ENCODE measurements at regions not wholly inside any gene's neighbourhood (a gene's known extent, or its start where the extent isn't known, plus 50 kb on each side); places are given as distances from the start of the nearest gene placed in this dataset.

DNA sequence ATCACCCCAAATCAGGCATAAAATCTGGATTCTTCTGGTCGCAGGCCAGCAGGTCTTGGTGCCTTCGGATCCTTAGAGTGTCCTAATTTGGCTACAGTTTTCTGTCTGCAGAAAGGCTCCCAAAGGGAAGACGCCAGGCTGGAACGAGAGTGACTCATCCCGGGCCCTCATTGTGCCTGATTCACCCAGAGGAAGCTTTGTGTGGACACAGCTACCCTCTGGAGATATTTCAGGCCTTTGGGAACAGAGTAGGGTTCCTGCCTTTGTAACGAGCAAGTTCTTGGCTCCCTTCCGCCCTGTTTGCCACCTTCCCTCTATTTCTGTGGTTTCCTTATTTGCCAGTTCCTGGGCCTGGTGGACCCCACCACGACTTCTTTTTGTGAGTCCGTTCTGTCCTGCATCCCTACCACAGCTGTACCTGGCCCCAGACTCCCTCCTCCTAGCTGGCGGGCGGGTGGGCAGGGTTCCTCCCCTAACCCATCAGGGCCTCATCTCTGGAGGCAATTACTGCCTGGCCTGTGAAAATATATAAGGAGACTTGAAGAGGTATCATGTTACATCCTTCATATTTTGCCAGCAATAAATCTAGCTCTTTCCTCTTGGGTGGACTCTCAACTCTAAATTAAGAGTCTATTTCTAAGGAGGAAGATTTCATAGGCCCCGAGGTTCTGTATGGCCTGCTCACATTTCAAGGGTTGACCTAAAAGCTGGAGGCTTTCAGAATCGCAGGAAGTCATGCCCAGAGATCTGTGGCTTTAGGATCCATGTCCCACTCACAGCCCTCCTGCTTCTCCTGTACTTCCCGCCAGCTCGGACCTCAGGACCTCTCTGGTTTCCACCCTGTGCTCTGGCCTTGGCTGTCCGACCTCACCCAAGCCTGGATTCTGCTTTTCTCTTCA is 219.2 kb upstream of the ZNF32 start:
- FAIRE-seq (no peak), DNase-seq (ENCODE audit: low read depth in 1 of 2, low spot score in 2 of 2) (peak in 1 of 2 experiments; percentile 22)
- H4K5ac ChIP-seq (ENCODE audit: insufficient read length, low read depth, low read length) = no peak overlapping the region
- H3K14ac ChIP-seq (ENCODE audit: insufficient read length) = no peak overlapping the region
- no peak overlapping the region for H3K27ac ChIP-seq (ENCODE audit: low read depth, low read length)
- no peak overlapping the region for H2BK120ac ChIP-seq (replicated peaks; ENCODE audit: low read depth, low read length)
- no peaks in the 10 kb centered on the region for H3K79me2 ChIP-seq (ENCODE audit: control insufficient read depth in 1 of 2, insufficient read depth in 2 of 2, low read length in 2 of 2)
- H2BK5ac ChIP-seq (ENCODE audit: low read depth, low read length) = no peak overlapping the region
- no peak overlapping the region for H2BK12ac ChIP-seq (ENCODE audit: low read depth, low read length)
- H4K91ac ChIP-seq (replicated peaks; ENCODE audit: insufficient read length, low read length) = no peak overlapping the region
- no peak overlapping the region for H2BK20ac ChIP-seq (ENCODE audit: low read length)
- H4K20me1 ChIP-seq (replicated peaks in 1 of 2; ENCODE audit: control insufficient read depth in 1 of 2, insufficient read depth in 2 of 2, low read length in 2 of 2) = no peaks in the 10 kb centered on the region
- no peak overlapping the region for H3K56ac ChIP-seq (replicated peaks; ENCODE audit: insufficient read length, low read depth, low read length)
- no peak overlapping the region for H2AK5ac ChIP-seq (ENCODE audit: low read depth, low read length)
- CTCF ChIA-PET (ENCODE audit: partially characterized antibody) = interaction anchor here (1.7 kb wide), 1 partner anchor 18 kb away, joined by 4 read pairs; no protein-coding TSS in a partner anchor
- H3K23ac ChIP-seq (ENCODE audit: insufficient read length) = no peak overlapping the region
- H3K18ac ChIP-seq (ENCODE audit: extremely low read depth, low read length) = no peak overlapping the region
- H4K8ac ChIP-seq (ENCODE audit: extremely low read depth, insufficient read depth, low read length) = no peak overlapping the region
- WGBS, 2 experiments (ENCODE audit: extremely low coverage in 1 of 2, insufficient coverage in 1 of 2, insufficient read length in 1 of 2, insufficient replicate concordance in 2 of 2, low coverage in 1 of 2, low lambda C conversion rate in 2 of 2, missing lambda C conversion rate in 1 of 2) = 90% methylated on average over 16 of the region's 16 CpGs; no CpG with 5 or more reads in 1 of the 2 experiments
- H3K4me1 ChIP-seq (replicated peaks in 1 of 4; ENCODE audit: control insufficient read depth in 3 of 4, insufficient read depth in 4 of 4, low read length in 3 of 4) = no peaks in the 10 kb centered on the region; a peak in 1 of 7 replicates
- H2AFZ ChIP-seq (ENCODE audit: low read length) = no peak overlapping the region
- no peaks in the 10 kb centered on the region for H3K79me1 ChIP-seq (ENCODE audit: low read depth, low read length)
- H3K4me3 ChIP-seq (ENCODE audit: extremely low read depth in 1 of 4, insufficient read depth in 2 of 4, low read depth in 3 of 4, low read length in 4 of 4) = no peak overlapping the region
- H3K23me2 ChIP-seq (ENCODE audit: low read depth, low read length) = no peaks in the 10 kb centered on the region
- H3K36me3 ChIP-seq (ENCODE audit: control insufficient read depth in 2 of 4, insufficient read depth in 4 of 4, low read length in 3 of 4) = no peaks in the 10 kb centered on the region
- no peak overlapping the region for H3K4me2 ChIP-seq (ENCODE audit: insufficient read depth in 1 of 2, low read depth in 2 of 2, low read length in 2 of 2)
- no peak overlapping the region for H3K4ac ChIP-seq (replicated peaks; ENCODE audit: insufficient read length, low read depth, low read length)
- H3K27me3 ChIP-seq (replicated peaks in 1 of 4; ENCODE audit: control insufficient read depth in 3 of 4, extremely low read depth in 1 of 4, insufficient read depth in 3 of 4, low read length in 3 of 4) = no peaks in the 10 kb centered on the region
- H2BK15ac ChIP-seq (ENCODE audit: low read length) = no peak overlapping the region
- no peaks in the 10 kb centered on the region for H3K9me3 ChIP-seq (ENCODE audit: insufficient read depth in 2 of 2, low read depth in 1 of 2, low read length in 1 of 2)
- POLR2A ChIA-PET (ENCODE audit: partially characterized antibody) = interaction anchor here (1.2 kb wide), 1 partner anchor 63 kb away, joined by 3 read pairs; no protein-coding TSS in a partner anchor
- no peak overlapping the region for H3K9ac ChIP-seq (replicated peaks in 1 of 4; ENCODE audit: extremely low read depth in 1 of 4, low read depth in 3 of 4, low read length in 3 of 4)
- TF ChIP-seq, protein P1, sequence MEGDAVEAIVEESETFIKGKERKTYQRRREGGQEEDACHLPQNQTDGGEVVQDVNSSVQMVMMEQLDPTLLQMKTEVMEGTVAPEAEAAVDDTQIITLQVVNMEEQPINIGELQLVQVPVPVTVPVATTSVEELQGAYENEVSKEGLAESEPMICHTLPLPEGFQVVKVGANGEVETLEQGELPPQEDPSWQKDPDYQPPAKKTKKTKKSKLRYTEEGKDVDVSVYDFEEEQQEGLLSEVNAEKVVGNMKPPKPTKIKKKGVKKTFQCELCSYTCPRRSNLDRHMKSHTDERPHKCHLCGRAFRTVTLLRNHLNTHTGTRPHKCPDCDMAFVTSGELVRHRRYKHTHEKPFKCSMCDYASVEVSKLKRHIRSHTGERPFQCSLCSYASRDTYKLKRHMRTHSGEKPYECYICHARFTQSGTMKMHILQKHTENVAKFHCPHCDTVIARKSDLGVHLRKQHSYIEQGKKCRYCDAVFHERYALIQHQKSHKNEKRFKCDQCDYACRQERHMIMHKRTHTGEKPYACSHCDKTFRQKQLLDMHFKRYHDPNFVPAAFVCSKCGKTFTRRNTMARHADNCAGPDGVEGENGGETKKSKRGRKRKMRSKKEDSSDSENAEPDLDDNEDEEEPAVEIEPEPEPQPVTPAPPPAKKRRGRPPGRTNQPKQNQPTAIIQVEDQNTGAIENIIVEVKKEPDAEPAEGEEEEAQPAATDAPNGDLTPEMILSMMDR (IDR thresholded peaks at IDR 0.05; ENCODE audit: control extremely low read depth in 1 of 3, insufficient read depth in 1 of 3, low read depth in 1 of 3, low read length in 3 of 3) = no peak
- TF ChIP-seq ZNF274 (IDR thresholded peaks at IDR 0.05; ENCODE audit: borderline replicate concordance, extremely low read depth, low read length) (no peak), BACH1 (IDR thresholded peaks at IDR 0.05; ENCODE audit: low read length) (no peak), SIX5 (IDR thresholded peaks at IDR 0.05; ENCODE audit: low read depth, low read length) (no peak), BCL11A (IDR thresholded peaks at IDR 0.05; ENCODE audit: low read depth in 2 of 2, low read length in 2 of 2) (no peak), TEAD4 (IDR thresholded peaks at IDR 0.05; ENCODE audit: low read depth, low read length) (no peak), NANOG (IDR thresholded peaks at IDR 0.05; ENCODE audit: insufficient read depth, low read depth, low read length, poor library complexity, severe bottlenecking) (no peak), CBX8 (IDR thresholded peaks at IDR 0.05; ENCODE audit: borderline replicate concordance, low read depth, low read length) (no peak)
- TF ChIP-seq, protein P2, sequence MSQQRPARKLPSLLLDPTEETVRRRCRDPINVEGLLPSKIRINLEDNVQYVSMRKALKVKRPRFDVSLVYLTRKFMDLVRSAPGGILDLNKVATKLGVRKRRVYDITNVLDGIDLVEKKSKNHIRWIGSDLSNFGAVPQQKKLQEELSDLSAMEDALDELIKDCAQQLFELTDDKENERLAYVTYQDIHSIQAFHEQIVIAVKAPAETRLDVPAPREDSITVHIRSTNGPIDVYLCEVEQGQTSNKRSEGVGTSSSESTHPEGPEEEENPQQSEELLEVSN (IDR thresholded peaks at IDR 0.05) = no peak

All from H1 (cell line).